IMR-90 (cell line): ENCODE measurements at regions not wholly inside any gene's neighbourhood (a gene's known extent, or its start where the extent isn't known, plus 50 kb on each side); places are given as distances from the start of the nearest gene placed in this dataset.

Experiments used
- ATAC-seq: fragments of 200-7000 bp; cut with Tn5 transposase; 2 replicates; pipeline ENCODE4 v1.9.1; 2020; ENCODE audit warnings: low read depth, mild to moderate bottlenecking, moderate library complexity
- BruUV-seq: library from RNA; stranded (reverse); fragments of 400-500 nt; replicated peaks from 2 replicates; lab custom pipeline; 2021; lab: Mats Ljungman, UMichigan
- CTCF ChIA-PET: fragments of 300-600 bp; formaldehyde crosslinking; extraction: SDS; loops from one replicate; lab custom pipeline; 2021; ENCODE audit warnings: antibody characterized with exemption; lab: Yijun Ruan, JAX
- POLR2A ChIA-PET: fragments of 300-600 bp; sonication (Branson Sonifier 250); formaldehyde crosslinking; loops from one replicate; lab custom pipeline; 2022; ENCODE audit warnings: antibody characterized with exemption; ENCODE audit not compliant: unreplicated experiment; lab: Charles Lee
- DNase-seq: peaks from one replicate; pipeline ENCODE4 v3.0.0; 2013
- H2AFZ ChIP-seq: replicated peaks from 2 replicates; pipeline ENCODE3; 2013; ENCODE audit warnings: low read length, mild to moderate bottlenecking; ENCODE audit not compliant: poor library complexity
- H2AK5ac ChIP-seq: 2 replicates; pipeline ENCODE4 v1.6.1; 2013; ENCODE audit warnings: low read depth, low read length, inconsistent platforms
- H2AK9ac ChIP-seq: replicated peaks from 2 replicates; pipeline ENCODE3; 2013; ENCODE audit warnings: mild to moderate bottlenecking, low read depth, low read length, moderate library complexity; ENCODE audit not compliant: poor library complexity
- H2BK120ac ChIP-seq: 2 replicates; pipeline ENCODE4 v1.6.1; 2013; ENCODE audit warnings: low read depth, low read length, inconsistent platforms
- H2BK15ac ChIP-seq: 3 replicates; pipeline ENCODE4 v1.6.1; 2013; ENCODE audit warnings: low read depth, low read length, inconsistent platforms
- H2BK20ac ChIP-seq: 2 replicates; pipeline ENCODE4 v1.6.1; 2013; ENCODE audit warnings: low read depth, mild to moderate bottlenecking, inconsistent platforms, low read length, moderate library complexity
- H2BK5ac ChIP-seq: 2 replicates; pipeline ENCODE4 v1.6.1; 2013; ENCODE audit warnings: mild to moderate bottlenecking, low read depth, low read length, inconsistent platforms; ENCODE audit not compliant: poor library complexity, severe bottlenecking
- H3K14ac ChIP-seq: replicated peaks from 2 replicates; pipeline ENCODE4 v1.6.1; 2013; ENCODE audit warnings: low read depth, low read length, inconsistent platforms
- H3K18ac ChIP-seq: 2 replicates; pipeline ENCODE4 v1.6.1; 2013; ENCODE audit warnings: low read depth, low read length, control low read depth
- H3K23ac ChIP-seq: 2 replicates; pipeline ENCODE4 v1.6.1; 2013; ENCODE audit warnings: low read depth, low read length, inconsistent platforms
- H3K27ac ChIP-seq: 2 replicates; pipeline ENCODE4 v1.5.1; 2013; ENCODE audit warnings: mild to moderate bottlenecking, control low read depth, low read length; ENCODE audit not compliant: insufficient read depth
- H3K27me3 ChIP-seq: 2 replicates; pipeline ENCODE4 v1.6.1; 2013; ENCODE audit warnings: low read length; ENCODE audit not compliant: control insufficient read depth, insufficient read depth
- H3K36me3 ChIP-seq: 2 replicates; pipeline ENCODE4 v1.6.1; 2013; ENCODE audit warnings: low read length, mixed read lengths; ENCODE audit not compliant: control insufficient read depth, insufficient read depth
- H3K4ac ChIP-seq: 2 replicates; pipeline ENCODE4 v1.6.1; 2013; ENCODE audit warnings: low read depth, low read length, inconsistent platforms
- H3K4me1 ChIP-seq: 2 replicates; pipeline ENCODE4 v1.6.1; 2013; ENCODE audit warnings: low read length, mixed read lengths; ENCODE audit not compliant: control insufficient read depth, insufficient read depth
- H3K4me2 ChIP-seq: 2 replicates; pipeline ENCODE4 v1.6.1; 2013; ENCODE audit warnings: low read depth, mild to moderate bottlenecking, control low read depth, low read length, moderate library complexity
- H3K4me3 ChIP-seq: 2 replicates; pipeline ENCODE4 v1.5.1; 2013; ENCODE audit warnings: low read depth, mild to moderate bottlenecking, control low read depth, low read length, moderate library complexity; ENCODE audit not compliant: insufficient read depth
- H3K56ac ChIP-seq: 2 replicates; pipeline ENCODE4 v1.6.1; 2013; ENCODE audit warnings: low read length, inconsistent platforms; ENCODE audit not compliant: insufficient read depth; ENCODE audit errors: extremely low read depth
- H3K79me1 ChIP-seq, 2 experiments: 2 replicates each; pipeline ENCODE4 v1.6.1; 2013; ENCODE audit warnings: low read length in 2 of 2, inconsistent platforms in 1 of 2, low read depth in 1 of 2
- H3K9ac ChIP-seq: 2 replicates; pipeline ENCODE4 v1.6.1; 2013; ENCODE audit warnings: low read depth, low read length, control low read depth
- H3K9me1 ChIP-seq: 2 replicates; pipeline ENCODE4 v1.6.1; 2013; ENCODE audit warnings: low read length, inconsistent platforms; ENCODE audit not compliant: insufficient read depth
- H3K9me3 ChIP-seq: 2 replicates; pipeline ENCODE4 v1.6.1; 2013; ENCODE audit warnings: low read length; ENCODE audit not compliant: control insufficient read depth, insufficient read depth
- H4K20me1 ChIP-seq: 2 replicates; pipeline ENCODE4 v1.6.1; 2013; ENCODE audit warnings: low read length, inconsistent platforms; ENCODE audit not compliant: insufficient read depth
- H4K5ac ChIP-seq: 2 replicates; pipeline ENCODE4 v1.6.1; 2013; ENCODE audit warnings: mild to moderate bottlenecking, low read depth, low read length, control low read depth
- H4K8ac ChIP-seq, 2 experiments: 2 replicates each; pipeline ENCODE4 v1.6.1; 2013; ENCODE audit warnings: low read depth in 2 of 2, low read length in 2 of 2, control low read depth in 1 of 2, inconsistent platforms in 1 of 2
- H4K91ac ChIP-seq: 2 replicates; pipeline ENCODE4 v1.6.1; 2013; ENCODE audit warnings: low read depth, low read length, inconsistent platforms; ENCODE audit not compliant: insufficient read depth
- RFX5 ChIP-seq: IDR thresholded peaks from 2 replicates; pipeline ENCODE4 v1.8.0; 2012; ENCODE audit warnings: low read depth, mild to moderate bottlenecking, low read length, moderate library complexity
- SMC3 ChIP-seq: fragments of 150-350 bp; IDR thresholded peaks from 2 replicates; pipeline ENCODE4 v1.6.1; 2016; ENCODE audit warnings: low read depth, mild to moderate bottlenecking, antibody characterized with exemption, low read length, moderate library complexity
- WGBS, 2 experiments: methylation state at CpG; one replicate each; pipeline versions ENCODE4 v1.1.5 to v1.1.7; 2013; ENCODE audit warnings: missing lambda C conversion rate in 2 of 2; ENCODE audit not compliant: insufficient read length in 1 of 2; ENCODE audit errors: extremely low coverage in 2 of 2; 5-methylcytosine and 5-hydroxymethylcytosine counted together
- dilution Hi-C: fragments of 300-500 bp; cut with HindIII; formaldehyde crosslinking; loops from one replicate; pipeline ENCODE4 v1.14.3; 2018; ENCODE audit warnings: low sequenced_read_pairs; ENCODE audit not compliant: unreplicated experiment
- in situ Hi-C: fragments of 300-500 bp; cut with MboI; formaldehyde crosslinking; loops from 3 replicates; pipeline ENCODE4 v1.14.3; 2019; ENCODE audit warnings: low sequenced_read_pairs, inconsistent platforms, mixed read lengths
- intact Hi-C: fragments of 100-400 bp; cut with micrococcal nuclease; formaldehyde crosslinking; loops from 2 replicates; pipeline ENCODE4 v1.10.0; 2022

DNA sequence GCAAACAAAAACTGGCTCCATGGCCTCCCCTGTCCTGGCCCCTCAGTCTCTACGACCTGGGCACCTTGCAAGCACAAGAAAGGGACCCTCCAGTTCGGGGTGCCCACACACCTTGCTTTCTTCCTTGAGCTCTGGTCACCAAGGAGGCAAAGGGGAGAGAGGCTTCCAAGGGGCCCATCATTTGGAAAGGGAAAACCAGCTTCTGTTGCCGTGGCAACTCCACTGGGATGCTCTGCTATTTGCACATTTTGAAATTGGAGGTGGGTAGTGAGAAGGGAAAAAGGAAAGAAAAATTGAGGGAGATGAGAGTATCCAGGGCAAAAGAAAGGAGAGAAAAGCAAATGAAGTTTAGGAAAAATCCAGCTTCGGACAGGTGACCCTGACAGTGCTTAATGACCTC is 388.4 kb downstream of the SHANK2 start:
- WGBS, 2 experiments, result no CpG with 5 or more reads among the region's 4 CpGs
- Histone ChIP-seq H3K9me3 (peaks cover 2% of the 10 kb centered on the region; the same call in 1 of the 2 replicates), H2BK120ac (no peak overlapping the region), H3K4me3 (no peak overlapping the region), H3K4me2 (no peak overlapping the region), H3K9me1 (no peaks in the 10 kb centered on the region), H4K91ac (no peak overlapping the region), H3K14ac (no peak overlapping the region), H3K4me1 (no peaks in the 10 kb centered on the region), H3K79me1 (no peaks in the 10 kb centered on the region), H4K20me1 (no peaks in the 10 kb centered on the region; the same call in 1 of the 2 replicates), H2BK20ac (no peak overlapping the region), H3K56ac (no peak overlapping the region), H3K9ac (no peak overlapping the region), H4K5ac (no peak overlapping the region), H2BK5ac (no peak overlapping the region), H2AK5ac (no peak overlapping the region), H2AK9ac (no peak overlapping the region), H3K4ac (no peak overlapping the region), H3K23ac (no peak overlapping the region), H3K18ac (no peak overlapping the region), H3K36me3 (no peaks in the 10 kb centered on the region), H4K8ac (no peak overlapping the region), H2BK15ac (no peak overlapping the region), H3K27me3 (no peaks in the 10 kb centered on the region; the same call in 1 of the 2 replicates), H2AFZ (no peak overlapping the region), H3K27ac (no peak overlapping the region)
- DNase-seq (no peak), ATAC-seq (no peak)
- POLR2A ChIA-PET, result no interaction called here
- TF ChIP-seq SMC3 (no peak), RFX5 (no peak)
- no TSS peak for BruUV-seq
- dilution Hi-C loops, result no loop called here
- intact Hi-C loops, result no loop called here
- in situ Hi-C loops, result no loop called here
- CTCF ChIA-PET, result no interaction called here
